AG10803 (cell line): ENCODE measurements at regions not wholly inside any gene's neighbourhood (a gene's known extent, or its start where the extent isn't known, plus 50 kb on each side); places are given as distances from the start of the nearest gene placed in this dataset.

Experiments
- DNase-seq: peaks from one replicate; pipeline ENCODE4 v3.0.0; 2010; ENCODE audit warnings: low read depth
- H3K4me3 ChIP-seq: 2 replicates; pipeline ENCODE4 v1.5.1; 2011; ENCODE audit warnings: mild to moderate bottlenecking, low read length, control low read depth
- CTCF ChIP-seq: conservative IDR thresholded peaks from 2 replicates; pipeline ENCODE4 v1.5.1; 2011; ENCODE audit warnings: mild to moderate bottlenecking, low read length, control low read depth, inconsistent platforms

GRCh38 chr10:29056729-29057128, 232.1 kb upstream of the LYZL1 start:
- DNase-seq, result no peak
- no peak overlapping the region for H3K4me3 ChIP-seq
- no peak for TF ChIP-seq CTCF

DNA sequence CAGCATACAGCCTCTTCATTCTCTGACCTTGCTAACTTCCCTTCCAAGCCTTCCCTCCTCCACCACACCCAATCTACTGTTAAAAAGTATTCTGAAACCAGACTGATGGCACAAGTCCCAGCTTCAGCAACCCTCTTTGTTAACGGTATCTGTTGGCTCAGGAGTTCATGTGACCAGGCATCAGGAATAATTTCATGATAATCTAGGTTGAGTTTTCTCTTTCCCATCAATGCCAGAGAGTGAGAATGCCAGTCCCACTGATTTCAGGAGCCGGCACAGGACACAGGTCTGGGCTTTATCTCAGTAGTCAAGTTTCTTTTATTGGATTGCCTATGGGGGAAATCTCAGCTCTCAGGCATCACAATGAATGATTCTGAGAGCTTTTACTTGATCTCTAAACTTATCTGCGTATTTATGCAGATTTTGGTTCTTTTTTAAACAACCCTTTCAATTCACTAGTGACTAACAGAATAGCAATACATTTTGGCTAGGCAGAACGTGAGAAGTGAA, 231.0 kb upstream of the LYZL1 start:
- H3K4me3 ChIP-seq, result no peak overlapping the region
- DNase-seq, result no peak
- TF ChIP-seq CTCF, result no peak

- H3K4me3 ChIP-seq, result no peak overlapping the region
- TF ChIP-seq CTCF, result no peak; the same call in 1 of the 2 replicates
- DNase-seq, result peak; percentile 8
These were observed 224.8 kb upstream of the LYZL1 start for GRCh38 chr10:29063806-29064644.

GRCh38 chr10:29064680-29065079, 224.2 kb upstream of the LYZL1 start:
- TF ChIP-seq CTCF, result no peak
- no peak overlapping the region for H3K4me3 ChIP-seq
- DNase-seq, result no peak

DNA sequence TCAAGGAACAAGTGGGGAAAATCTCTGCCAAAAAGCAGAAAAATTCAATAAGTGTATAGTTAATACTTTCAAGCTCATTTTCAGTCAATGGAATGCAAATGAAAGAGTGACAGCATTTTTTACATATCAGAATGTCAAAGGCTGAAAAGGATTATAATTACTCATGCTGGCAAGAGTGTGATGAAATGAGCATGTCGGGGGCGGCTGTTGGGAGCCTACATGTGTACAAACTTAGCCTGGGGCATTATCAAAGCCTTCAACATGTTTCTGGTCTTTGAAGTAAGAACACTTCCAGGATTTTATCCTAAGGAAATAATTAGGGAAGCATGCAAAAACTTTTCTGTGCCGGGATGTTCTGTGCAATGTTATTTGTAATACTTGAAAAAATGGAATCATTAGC, 221.7 kb upstream of the LYZL1 start:
- TF ChIP-seq CTCF, result no peak
- H3K4me3 ChIP-seq, result no peak overlapping the region
- peak; percentile 38 for DNase-seq

GRCh38 chr10:29067628-29068027, 221.2 kb upstream of the LYZL1 start:
- no peak for DNase-seq
- no peak for TF ChIP-seq CTCF
- no peak overlapping the region for H3K4me3 ChIP-seq

DNA sequence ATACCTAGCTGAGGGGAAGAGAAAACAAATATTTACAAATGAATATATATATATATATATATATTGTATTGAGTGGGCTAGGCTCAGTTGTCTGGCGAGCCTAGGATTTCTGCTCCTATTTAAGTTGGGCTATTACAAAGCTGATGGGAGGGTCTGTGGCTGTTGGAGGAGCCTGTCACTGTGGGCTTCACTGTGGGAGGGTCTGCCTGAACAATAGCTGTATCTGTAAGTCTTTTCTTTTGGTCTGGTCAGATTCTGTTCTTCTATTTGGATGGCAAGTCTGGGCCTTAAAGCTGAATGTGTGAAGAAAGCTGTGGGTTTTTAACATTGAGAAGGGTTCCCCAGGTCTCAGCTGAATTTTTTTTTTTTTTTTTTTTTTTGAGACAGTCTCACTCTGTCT, 220.6 kb upstream of the LYZL1 start:
- TF ChIP-seq CTCF, result no peak
- no peak for DNase-seq
- H3K4me3 ChIP-seq, result no peak overlapping the region
